ENCODE measurements at regions not wholly inside any gene's neighbourhood (a gene's known extent, or its start where the extent isn't known, plus 50 kb on each side); places are given as distances from the start of the nearest gene placed in this dataset.

GRCh38 chr10:28444031-28444430, 88.9 kb upstream of the WAC start:
- TF ChIP-seq POLR2A (IDR thresholded peaks at IDR 0.05; ENCODE audit: low read length): no peak
- TF ChIP-seq GATA1 (IDR thresholded peaks at IDR 0.05; ENCODE audit: low read depth, low read length): no peak

Data from erythroblast (primary cell).